ENCODE measurements at regions not wholly inside any gene's neighbourhood (a gene's known extent, or its start where the extent isn't known, plus 50 kb on each side); places are given as distances from the start of the nearest gene placed in this dataset.

DNA sequence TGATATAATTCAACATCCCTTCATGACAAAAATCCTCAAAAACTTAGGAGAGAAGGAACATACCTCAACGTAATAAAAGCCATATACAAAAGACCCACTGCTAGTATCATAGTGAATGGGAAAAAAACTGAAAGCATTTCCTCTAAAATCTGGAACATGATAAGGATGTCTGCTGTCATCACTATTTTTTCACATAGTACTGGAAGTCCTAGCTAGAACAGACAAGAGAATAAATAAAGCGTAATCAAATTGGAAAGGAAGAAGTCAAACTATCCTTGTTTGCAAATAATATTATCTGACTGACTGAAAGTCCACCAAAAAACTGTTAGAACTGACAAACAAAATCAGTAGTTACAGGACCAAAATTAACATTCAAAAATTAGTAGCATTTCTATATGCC lies 985.4 kb upstream of the AGA start:
- no peak for TF ChIP-seq POLR2A (IDR thresholded peaks at IDR 0.05; ENCODE audit: low read depth, low read length)
- no peak for TF ChIP-seq RAD21 (IDR thresholded peaks at IDR 0.05; ENCODE audit: low read length)
- no peak for TF ChIP-seq RFX5 (IDR thresholded peaks at IDR 0.05; ENCODE audit: low read depth, low read length)
- no peak for TF ChIP-seq MAZ (IDR thresholded peaks at IDR 0.05; ENCODE audit: borderline replicate concordance, low read depth, low read length)
- TF ChIP-seq FOS (IDR thresholded peaks at IDR 0.05; ENCODE audit: low read depth, low read length): no peak
- no peak for TF ChIP-seq MXI1 (IDR thresholded peaks at IDR 0.05; ENCODE audit: borderline replicate concordance, low read depth, low read length)
- TF ChIP-seq, protein P1, sequence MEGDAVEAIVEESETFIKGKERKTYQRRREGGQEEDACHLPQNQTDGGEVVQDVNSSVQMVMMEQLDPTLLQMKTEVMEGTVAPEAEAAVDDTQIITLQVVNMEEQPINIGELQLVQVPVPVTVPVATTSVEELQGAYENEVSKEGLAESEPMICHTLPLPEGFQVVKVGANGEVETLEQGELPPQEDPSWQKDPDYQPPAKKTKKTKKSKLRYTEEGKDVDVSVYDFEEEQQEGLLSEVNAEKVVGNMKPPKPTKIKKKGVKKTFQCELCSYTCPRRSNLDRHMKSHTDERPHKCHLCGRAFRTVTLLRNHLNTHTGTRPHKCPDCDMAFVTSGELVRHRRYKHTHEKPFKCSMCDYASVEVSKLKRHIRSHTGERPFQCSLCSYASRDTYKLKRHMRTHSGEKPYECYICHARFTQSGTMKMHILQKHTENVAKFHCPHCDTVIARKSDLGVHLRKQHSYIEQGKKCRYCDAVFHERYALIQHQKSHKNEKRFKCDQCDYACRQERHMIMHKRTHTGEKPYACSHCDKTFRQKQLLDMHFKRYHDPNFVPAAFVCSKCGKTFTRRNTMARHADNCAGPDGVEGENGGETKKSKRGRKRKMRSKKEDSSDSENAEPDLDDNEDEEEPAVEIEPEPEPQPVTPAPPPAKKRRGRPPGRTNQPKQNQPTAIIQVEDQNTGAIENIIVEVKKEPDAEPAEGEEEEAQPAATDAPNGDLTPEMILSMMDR (conservative IDR thresholded peaks at IDR 0.05; ENCODE audit: low read depth, low read length): no peak
- TF ChIP-seq, protein P2, sequence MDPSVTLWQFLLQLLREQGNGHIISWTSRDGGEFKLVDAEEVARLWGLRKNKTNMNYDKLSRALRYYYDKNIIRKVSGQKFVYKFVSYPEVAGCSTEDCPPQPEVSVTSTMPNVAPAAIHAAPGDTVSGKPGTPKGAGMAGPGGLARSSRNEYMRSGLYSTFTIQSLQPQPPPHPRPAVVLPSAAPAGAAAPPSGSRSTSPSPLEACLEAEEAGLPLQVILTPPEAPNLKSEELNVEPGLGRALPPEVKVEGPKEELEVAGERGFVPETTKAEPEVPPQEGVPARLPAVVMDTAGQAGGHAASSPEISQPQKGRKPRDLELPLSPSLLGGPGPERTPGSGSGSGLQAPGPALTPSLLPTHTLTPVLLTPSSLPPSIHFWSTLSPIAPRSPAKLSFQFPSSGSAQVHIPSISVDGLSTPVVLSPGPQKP (IDR thresholded peaks at IDR 0.05; ENCODE audit: borderline replicate concordance, low read depth, low read length): no peak
- no peak for TF ChIP-seq CHD1 (IDR thresholded peaks at IDR 0.05; ENCODE audit: low read depth, low read length)
- no peak for TF ChIP-seq CEBPB (IDR thresholded peaks at IDR 0.05; ENCODE audit: low read depth, low read length)
- no peak for TF ChIP-seq BHLHE40 (IDR thresholded peaks at IDR 0.05; ENCODE audit: low read depth, low read length)
- no peak for TF ChIP-seq RCOR1 (IDR thresholded peaks at IDR 0.05; ENCODE audit: insufficient replicate concordance, low read length)
- no peak for TF ChIP-seq MAFK (IDR thresholded peaks at IDR 0.05; ENCODE audit: low read depth, low read length)
- no peak for TF ChIP-seq NFE2L2 (IDR thresholded peaks at IDR 0.05; ENCODE audit: low read depth, low read length)
- Histone ChIP-seq H2BK5ac (ENCODE audit: low read depth, low read length, poor library complexity, severe bottlenecking) (no peak overlapping the region), H2AK9ac (replicated peaks; ENCODE audit: low read depth, low read length, poor library complexity) (no peak overlapping the region), H3K14ac (replicated peaks; ENCODE audit: low read depth, low read length) (no peak overlapping the region), H4K91ac (ENCODE audit: insufficient read depth, low read depth, low read length) (no peak overlapping the region), H3K79me1 (ENCODE audit: low read depth in 1 of 2, low read length in 2 of 2) (no peaks in the 10 kb centered on the region), H3K4me3 (ENCODE audit: insufficient read depth, low read depth, low read length) (no peak overlapping the region), H4K8ac (ENCODE audit: low read depth in 2 of 2, low read length in 2 of 2) (no peak overlapping the region), H2AFZ (replicated peaks; ENCODE audit: low read length, poor library complexity) (no peak overlapping the region), H3K27me3 (ENCODE audit: control insufficient read depth, insufficient read depth, low read length) (no peaks in the 10 kb centered on the region), H3K4me1 (ENCODE audit: control insufficient read depth, insufficient read depth, low read length) (no peaks in the 10 kb centered on the region), H3K27ac (ENCODE audit: insufficient read depth, low read length) (no peak overlapping the region), H3K4me2 (ENCODE audit: low read depth, low read length) (no peak overlapping the region), H2BK120ac (ENCODE audit: low read depth, low read length) (no peak overlapping the region), H3K4ac (ENCODE audit: low read depth, low read length) (no peak overlapping the region), H2AK5ac (ENCODE audit: low read depth, low read length) (no peak overlapping the region), H3K9me3 (ENCODE audit: control insufficient read depth, insufficient read depth, low read length) (peaks cover 2% of the 10 kb centered on the region), H3K9ac (ENCODE audit: low read depth, low read length) (no peak overlapping the region), H2BK15ac (ENCODE audit: low read depth, low read length) (no peak overlapping the region), H4K20me1 (ENCODE audit: insufficient read depth, low read length) (no peaks in the 10 kb centered on the region), H4K5ac (ENCODE audit: low read depth, low read length) (no peak overlapping the region), H3K18ac (ENCODE audit: low read depth, low read length) (no peak overlapping the region), H3K23ac (ENCODE audit: low read depth, low read length) (no peak overlapping the region), H3K9me1 (ENCODE audit: insufficient read depth, low read length) (no peaks in the 10 kb centered on the region), H3K56ac (ENCODE audit: extremely low read depth, insufficient read depth, low read length) (no peak overlapping the region), H2BK20ac (ENCODE audit: low read depth, low read length) (no peak overlapping the region), H3K36me3 (ENCODE audit: control insufficient read depth, insufficient read depth, low read length) (no peaks in the 10 kb centered on the region)
- ChIA-PET CTCF (no interaction called here), POLR2A (ENCODE audit: unreplicated experiment) (no interaction called here)
- DNase-seq (no peak), ATAC-seq (ENCODE audit: low read depth) (no peak)
- no CpG with 5 or more reads among the region's 2 CpGs for WGBS, 2 experiments (ENCODE audit: extremely low coverage in 2 of 2, insufficient read length in 1 of 2)
- dilution Hi-C loops (cut with HindIII; ENCODE audit: low sequenced_read_pairs, unreplicated experiment) (no loop called here), in situ Hi-C loops (cut with MboI; ENCODE audit: low sequenced_read_pairs) (no loop called here), intact Hi-C loops (cut with micrococcal nuclease) (no loop called here)
- BruUV-seq (replicated peaks): no TSS peak

Data from IMR-90 (cell line).